HG02870 (cell line): ENCODE measurements at regions not wholly inside any gene's neighbourhood (a gene's known extent, or its start where the extent isn't known, plus 50 kb on each side); places are given as distances from the start of the nearest gene placed in this dataset.

Source experiments
- ATAC-seq: cut with Tn5 transposase; IDR thresholded peaks from one replicate; pipeline ENCODE4 v1.9.1; 2021; ENCODE audit warnings: mild to moderate bottlenecking, moderate library complexity; ENCODE audit not compliant: unreplicated experiment

DNA sequence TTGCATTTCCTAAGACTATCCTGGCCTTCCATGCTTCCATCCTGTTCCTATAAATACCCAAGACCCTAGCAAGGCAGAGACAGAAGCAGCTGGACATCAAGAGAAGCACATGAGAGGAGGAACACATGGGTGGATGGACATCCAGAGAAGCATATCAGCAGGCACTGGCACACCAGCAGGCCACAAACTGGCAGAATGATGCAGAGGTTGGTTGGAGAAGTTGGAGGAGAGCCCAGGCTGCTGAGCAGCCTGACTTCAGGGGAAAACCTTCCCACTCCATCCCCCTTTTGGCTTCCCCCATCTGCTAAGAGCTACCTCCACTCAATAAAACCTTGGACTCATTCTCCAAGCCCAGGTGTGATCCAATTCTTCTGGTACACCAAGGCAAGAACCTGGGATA lies 332.5 kb downstream of the FRK start:
- no peak for ATAC-seq

GRCh38 chr6:115721564-115721963 lies 339.1 kb downstream of the FRK start:
- no peak for ATAC-seq

- ATAC-seq, result no peak
These were observed 339.8 kb downstream of the FRK start for GRCh38 chr6:115720900-115721299.

GRCh38 chr6:115717472-115717871 lies 343.2 kb downstream of the FRK start:
- peak; percentile 43 for ATAC-seq

- ATAC-seq, result peak; percentile 96
These were observed 343.6 kb downstream of the FRK start for GRCh38 chr6:115717062-115717461.

- no peak for ATAC-seq
These were observed 348.3 kb downstream of the FRK start for GRCh38 chr6:115712291-115712961.

DNA sequence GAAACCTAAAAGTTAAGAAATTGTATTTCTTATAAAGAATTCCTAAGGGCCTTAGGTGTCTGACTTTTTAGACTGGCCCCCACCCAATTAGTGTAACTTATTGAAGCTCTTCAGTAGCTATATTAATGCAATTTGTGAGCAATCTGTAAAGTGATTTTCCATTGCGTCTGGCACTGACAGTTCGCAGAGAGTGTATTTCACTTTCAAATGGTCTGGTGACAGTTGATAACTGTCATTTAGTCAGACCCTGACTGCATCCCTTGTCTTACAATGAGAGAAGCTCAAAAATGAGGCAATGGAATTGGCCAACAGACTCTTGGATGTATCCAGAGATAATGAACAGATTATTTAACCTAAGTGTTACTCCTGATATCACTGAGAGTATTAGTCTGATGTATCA lies 351.8 kb downstream of the FRK start:
- no peak for ATAC-seq

- no peak for ATAC-seq
These were observed 353.7 kb downstream of the FRK start for GRCh38 chr6:115706981-115707380.

- no peak for ATAC-seq
These were observed 354.4 kb downstream of the FRK start for GRCh38 chr6:115706324-115706723.

DNA sequence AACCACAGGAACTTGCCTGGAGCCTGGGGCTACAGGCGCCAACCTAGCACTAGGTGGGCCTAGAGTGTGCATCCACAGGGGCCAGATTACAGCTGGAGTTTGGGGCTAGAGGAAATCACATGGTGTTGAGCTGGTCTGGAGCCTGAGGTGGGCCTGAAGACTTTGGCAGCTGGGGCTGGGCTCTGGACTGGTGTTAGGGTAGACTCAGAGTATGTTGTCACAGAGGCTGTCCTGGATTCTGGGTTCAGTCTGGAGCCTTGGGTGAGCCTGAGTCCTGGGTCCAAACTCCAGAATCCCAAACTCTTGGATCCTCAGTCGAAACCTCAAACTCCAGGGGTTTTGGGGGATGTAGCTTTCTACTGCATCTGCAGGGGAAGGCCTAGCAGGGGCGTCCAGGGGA lies 356.7 kb downstream of the FRK start:
- ATAC-seq, result no peak

GRCh38 chr6:115691433-115691832 lies 369.3 kb downstream of the FRK start:
- no peak for ATAC-seq

DNA sequence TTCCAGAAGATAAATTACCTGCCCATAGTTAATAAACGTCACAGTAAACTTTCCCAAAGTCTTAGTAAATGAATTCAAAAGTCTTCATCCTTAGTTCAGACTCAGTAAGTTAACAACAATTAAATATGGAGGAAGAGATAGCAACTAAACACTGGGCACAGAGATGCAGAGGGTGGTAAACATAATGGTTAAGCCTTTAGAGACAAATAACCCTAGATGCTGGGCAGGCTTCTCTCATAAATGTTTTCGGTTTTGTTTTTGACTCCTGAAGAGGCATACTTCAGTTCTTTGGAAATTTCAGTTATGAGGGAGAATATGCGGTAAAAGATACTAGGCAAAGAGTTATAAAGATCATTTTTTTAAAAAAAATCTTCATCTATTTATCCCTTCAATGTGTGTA lies 369.8 kb downstream of the FRK start:
- ATAC-seq, result no peak

- no peak for ATAC-seq
These were observed 378.5 kb downstream of the FRK start for GRCh38 chr6:115681978-115682775.

DNA sequence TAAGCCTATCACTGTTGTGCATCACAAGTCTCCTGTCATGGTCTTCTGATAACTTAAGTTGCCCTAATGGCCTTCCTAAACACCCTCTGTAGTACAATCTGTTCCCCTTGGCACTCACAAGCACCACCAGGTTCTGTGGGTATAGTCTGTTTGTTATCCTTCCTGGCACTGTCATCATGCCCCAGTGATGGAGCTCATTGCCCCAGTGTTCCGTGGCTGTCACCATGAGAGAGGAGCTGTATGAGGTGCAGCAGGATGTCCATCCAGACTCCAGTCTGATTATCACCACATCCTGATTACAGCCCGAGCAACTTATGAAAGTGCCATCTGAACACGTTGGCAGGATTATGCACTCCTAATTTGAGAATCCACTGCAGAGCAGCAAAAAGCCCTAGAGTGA lies 380.1 kb downstream of the FRK start:
- ATAC-seq, result no peak

DNA sequence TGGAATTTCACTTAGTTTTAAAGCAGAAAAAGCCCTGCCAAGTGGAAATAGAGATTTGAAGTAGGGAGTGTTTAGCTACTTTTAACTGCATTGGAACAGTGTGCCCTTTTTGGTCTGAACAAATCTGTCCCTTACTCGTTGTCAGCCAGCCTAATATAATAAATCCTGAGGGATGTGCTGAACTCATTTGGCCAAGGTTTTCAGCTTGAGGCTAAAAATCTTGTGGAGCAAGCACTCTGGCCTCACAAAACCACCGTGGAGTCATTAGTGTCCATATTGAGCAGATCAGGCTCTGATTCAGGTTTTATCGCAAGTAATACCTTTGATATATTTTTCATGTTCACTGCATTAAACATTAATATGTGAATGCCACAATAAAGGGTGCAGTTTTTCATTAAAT lies 383.5 kb downstream of the FRK start:
- ATAC-seq, result no peak

DNA sequence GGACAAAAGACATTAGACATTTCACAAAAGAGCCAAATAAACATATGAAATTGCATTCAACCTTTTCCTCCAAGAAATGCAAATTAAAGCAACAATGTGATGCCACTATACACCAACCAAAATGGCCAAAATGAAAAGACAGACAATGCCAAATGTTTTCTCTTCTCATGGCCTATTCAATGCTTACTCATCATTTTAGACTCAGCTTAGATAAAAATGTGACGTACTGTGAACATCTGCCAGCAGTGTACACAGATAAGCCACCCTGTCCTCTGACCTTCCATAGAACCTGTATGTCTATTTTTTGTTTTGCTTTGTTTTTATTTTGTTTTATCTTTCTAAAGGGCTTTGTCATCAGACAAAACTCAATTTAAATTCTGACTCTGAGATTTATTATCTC lies 385.2 kb downstream of the FRK start:
- no peak for ATAC-seq

DNA sequence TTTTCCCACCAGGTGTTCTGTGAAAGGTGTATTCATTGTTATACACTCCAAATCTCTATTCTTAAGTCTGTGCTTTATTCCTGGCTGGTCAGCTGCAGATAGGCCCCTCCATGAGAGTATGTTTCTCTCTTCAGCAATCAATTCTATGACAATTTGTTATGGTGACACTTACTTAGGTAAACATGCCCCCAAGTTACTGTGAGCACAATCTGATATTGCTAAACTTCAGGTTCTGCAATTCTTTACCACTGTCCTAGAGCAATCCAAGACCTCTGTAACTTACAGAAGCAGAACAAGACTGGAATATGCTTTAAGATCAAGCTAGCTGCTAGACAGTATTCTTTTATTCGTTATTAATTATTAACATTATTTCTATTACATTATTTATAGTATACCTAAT lies 391.9 kb downstream of the FRK start:
- ATAC-seq, result no peak

DNA sequence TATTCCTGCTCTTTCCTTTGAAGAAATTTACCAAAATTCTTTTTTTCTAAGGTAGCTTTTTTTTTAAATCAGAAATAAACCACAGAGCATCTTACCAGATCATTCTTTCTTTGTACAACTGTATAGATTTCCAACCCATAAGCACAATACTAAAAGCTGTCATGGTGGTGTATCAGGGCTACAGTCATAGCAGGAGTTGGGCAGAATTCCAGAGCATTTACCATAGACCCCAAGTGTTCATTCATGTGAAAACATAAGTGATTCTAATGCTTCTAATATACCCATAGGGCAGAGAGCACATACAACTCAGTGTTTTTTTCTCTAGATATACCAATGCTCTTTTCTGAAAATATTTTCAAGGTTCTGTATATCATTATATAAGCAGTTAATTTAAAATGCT lies 392.5 kb downstream of the FRK start:
- ATAC-seq, result no peak

DNA sequence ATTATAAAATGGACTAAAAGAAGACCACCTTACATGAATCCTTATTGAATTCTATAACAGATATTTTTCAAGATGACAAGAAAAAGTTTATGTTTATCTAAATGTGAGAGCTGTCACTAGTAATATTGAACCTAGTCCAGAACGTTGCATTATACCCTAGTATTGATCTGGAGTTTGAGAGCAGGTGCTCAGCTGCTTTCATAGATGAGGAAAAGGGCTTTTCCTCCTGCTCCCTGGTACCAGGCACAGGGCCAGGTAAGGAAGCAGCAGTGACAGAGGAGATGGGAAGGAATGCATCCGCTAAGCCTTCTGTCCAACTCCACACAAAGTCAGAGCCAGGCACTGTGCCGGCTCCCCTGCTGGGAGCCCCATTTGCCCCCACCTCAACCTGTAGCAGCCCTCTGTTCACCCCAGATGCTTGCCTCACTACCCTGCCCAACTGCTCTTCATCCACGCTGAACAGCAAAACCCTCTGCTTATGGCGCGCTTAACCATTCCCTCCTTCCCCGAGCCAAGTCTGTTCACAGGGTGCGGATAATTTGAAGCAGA lies 393.1 kb downstream of the FRK start:
- ATAC-seq, result no peak

DNA sequence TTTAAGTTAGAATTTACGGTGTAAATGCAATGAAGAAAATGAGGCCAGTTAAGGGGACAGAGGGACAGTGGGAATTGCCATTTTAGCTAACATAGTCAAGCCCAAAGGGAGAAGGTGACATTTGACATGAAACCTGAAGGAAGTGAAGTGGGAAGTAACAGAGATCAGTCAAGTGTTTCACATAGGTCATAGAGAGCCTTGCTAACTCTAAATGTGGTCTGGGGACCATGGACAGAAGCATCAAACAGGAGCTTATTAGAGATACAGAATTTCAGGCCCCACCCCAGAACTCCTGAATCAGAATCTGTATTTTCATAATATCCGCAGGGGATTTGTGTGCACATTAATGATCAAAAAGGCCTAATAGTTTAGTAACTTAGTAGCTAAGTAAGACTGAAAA lies 393.7 kb downstream of the FRK start:
- no peak for ATAC-seq

DNA sequence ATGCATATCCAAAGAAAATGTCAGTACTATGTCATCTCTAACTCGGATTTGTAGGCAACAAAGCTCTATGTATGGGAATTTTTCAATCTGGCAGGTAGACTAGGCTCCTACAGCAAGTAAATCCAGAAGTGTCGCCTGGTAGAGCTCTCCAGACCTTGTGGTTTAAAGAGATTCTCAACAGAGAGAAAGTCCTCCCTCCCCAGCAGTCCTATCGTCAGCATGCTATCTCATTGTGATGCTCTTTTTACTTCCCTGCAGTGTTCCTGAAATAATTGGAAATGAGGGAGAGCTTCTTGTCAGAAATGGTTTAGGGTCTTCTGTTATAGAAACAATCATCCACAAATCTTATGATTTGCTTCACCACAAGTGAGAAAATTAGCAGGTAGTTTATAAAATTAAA lies 395.4 kb downstream of the FRK start:
- no peak for ATAC-seq

GRCh38 chr6:115663681-115664080 lies 397.0 kb downstream of the FRK start:
- ATAC-seq, result no peak
